ENCODE measurements at regions not wholly inside any gene's neighbourhood (a gene's known extent, or its start where the extent isn't known, plus 50 kb on each side); places are given as distances from the start of the nearest gene placed in this dataset.
"Not testable (repeated sequence)": the region's sequence is repeated elsewhere in the genome, so short reads cannot be mapped to it uniquely, and the experiment has no call there.

- DNase-seq (ENCODE audit: extremely low spot score, insufficient read length, low read depth) = not testable (repeated sequence)
Observed at GRCh38 chr4:9695994-9696393, 85.4 kb upstream of the DRD5 start.

DNA sequence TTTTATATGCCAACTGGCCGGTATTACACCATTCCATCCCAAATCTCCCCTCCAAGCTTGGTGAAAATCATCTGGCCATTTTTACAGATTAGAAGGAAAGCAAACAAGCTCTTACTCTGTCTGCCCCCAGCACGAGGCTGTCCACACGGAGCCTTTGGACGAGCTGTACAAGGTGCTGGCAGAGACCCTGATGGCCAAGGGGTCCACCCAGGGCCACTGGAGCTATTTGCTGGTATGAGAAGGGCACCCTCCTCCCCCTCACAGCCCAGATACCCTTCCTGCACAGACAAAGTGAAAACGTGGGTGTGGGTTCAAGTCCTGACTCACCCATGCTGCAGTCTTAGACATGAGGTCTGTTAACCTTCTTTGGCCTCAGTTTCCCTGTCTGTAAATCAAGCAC is 84.9 kb upstream of the DRD5 start:
- FAIRE-seq; DNase-seq (ENCODE audit: extremely low spot score, insufficient read length, low read depth): not testable (repeated sequence)

More at GRCh38 chr4:9695994-9696393, 85.4 kb upstream of the DRD5 start:
- FAIRE-seq = not testable (repeated sequence)

- not testable (repeated sequence) for FAIRE-seq; DNase-seq (ENCODE audit: extremely low spot score, insufficient read length, low read depth)
Observed at GRCh38 chr4:9702019-9702418, 79.4 kb upstream of the DRD5 start.

- FAIRE-seq; DNase-seq (ENCODE audit: extremely low spot score, insufficient read length, low read depth): not testable (repeated sequence)
Observed at GRCh38 chr4:9702696-9703095, 78.7 kb upstream of the DRD5 start.

DNA sequence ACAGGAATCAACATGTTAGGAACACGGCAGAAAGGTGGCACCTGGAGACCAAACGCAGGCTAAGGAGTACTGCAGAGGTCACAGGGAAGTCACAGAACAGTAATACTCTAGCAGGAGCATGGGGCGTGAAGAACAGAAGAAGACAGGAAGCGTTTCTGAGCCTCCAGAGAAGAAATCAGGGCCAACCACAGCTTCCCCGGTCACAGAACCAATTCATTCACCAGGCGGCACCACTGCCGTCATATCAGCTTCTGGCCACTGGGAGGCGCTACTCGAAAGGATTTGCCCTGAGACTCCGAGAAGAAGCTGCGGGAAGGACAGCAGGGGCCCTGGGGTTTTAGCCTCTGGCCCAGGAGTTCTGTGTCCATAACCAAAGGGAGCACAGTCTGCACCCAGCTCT is 78.0 kb upstream of the DRD5 start:
- peak; percentile 74 for FAIRE-seq
- DNase-seq (ENCODE audit: extremely low spot score, insufficient read length, low read depth) = peak; percentile 15

DNA sequence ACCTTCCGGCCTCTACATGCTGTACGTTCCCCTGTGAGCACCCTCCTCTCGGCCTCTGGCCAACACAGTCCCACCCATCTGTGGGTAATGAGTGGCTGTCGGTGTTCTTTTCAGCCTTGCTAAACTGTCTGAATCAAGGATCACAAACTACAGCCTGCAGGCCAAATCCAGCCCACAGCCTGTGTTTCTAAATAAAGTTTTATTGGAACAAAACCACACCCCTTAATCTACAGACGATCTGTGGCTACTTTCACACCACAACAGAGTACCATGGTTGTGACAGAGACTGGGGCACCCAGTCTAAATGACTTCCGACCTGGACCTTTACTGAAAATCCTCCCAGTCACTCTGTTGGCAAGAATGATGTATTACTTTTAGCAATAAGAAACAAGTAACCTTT is 77.3 kb upstream of the DRD5 start:
- not testable (repeated sequence) for FAIRE-seq; DNase-seq (ENCODE audit: extremely low spot score, insufficient read length, low read depth)

- no peak for DNase-seq (ENCODE audit: extremely low spot score, insufficient read length, low read depth)
- FAIRE-seq = no peak
Observed at GRCh38 chr4:9704551-9705332, 76.7 kb upstream of the DRD5 start.

- FAIRE-seq; DNase-seq (ENCODE audit: extremely low spot score, insufficient read length, low read depth): not testable (repeated sequence)
Observed at GRCh38 chr4:9707281-9707680, 74.2 kb upstream of the DRD5 start.

DNA sequence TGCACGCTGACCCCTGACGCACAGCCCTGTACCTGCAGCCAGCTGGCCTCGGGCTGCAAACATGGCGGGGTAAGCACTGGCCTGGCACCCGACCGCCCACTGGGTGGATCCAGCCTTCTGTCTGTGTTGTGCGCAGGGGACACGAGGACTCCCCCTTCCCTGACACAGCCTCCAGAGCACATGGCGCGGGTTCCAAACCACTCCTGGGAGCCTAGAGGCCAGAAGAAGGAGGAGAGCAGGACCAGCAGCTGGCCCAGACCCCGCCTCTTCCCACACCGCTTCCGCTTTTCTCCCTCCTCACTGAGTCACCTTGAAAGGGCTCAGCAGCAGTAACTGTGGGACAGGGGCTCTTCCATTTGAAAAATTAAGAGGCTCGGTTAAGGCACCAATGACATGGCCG is 73.5 kb upstream of the DRD5 start:
- not testable (repeated sequence) for DNase-seq (ENCODE audit: extremely low spot score, insufficient read length, low read depth); FAIRE-seq

- DNase-seq (ENCODE audit: extremely low spot score, insufficient read length, low read depth) = no peak
- no peak for FAIRE-seq
Observed at GRCh38 chr4:9709724-9710123, 71.7 kb upstream of the DRD5 start.

DNA sequence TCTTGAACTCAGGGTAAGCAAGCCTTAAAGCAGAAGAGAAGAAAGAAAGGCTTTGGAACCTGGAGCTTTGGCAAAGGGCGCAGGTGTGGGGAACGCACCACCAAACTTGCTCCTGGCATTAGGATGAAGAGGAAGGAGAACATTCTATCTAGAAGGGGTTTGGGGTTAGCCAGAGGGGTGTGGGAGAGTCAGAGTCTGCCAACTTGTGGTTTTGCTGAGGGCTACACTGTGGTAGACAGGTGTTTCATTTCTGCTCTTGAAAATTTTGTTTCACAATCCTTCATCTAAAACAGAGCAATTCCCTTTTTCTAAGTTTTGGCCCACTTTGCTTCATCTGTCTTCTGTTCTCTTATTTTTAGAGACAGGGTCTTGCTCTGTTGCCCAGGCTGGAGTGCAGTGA is 66.2 kb upstream of the DRD5 start:
- DNase-seq (ENCODE audit: extremely low spot score, insufficient read length, low read depth); FAIRE-seq: not testable (repeated sequence)

DNA sequence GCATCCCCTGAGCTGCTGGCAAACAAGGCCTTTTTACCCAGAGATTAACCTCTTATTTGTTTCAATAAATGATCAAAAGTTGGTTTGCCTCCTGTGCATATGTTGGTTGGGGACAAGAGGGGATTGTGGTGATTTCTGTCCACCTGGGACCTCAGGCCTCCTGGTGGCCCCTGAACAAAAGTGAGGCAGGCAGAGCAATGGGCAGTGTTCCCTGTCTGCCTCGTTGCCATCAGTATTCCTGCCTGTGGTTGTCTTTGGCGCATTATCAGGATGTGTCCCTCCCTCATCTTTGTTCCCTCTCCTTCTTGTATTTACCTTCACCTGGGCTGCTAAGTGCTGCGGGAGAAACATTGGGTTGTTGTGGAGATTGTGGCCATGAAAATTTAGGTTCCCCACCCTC is 65.3 kb upstream of the DRD5 start:
- FAIRE-seq = no peak
- DNase-seq (ENCODE audit: extremely low spot score, insufficient read length, low read depth) = no peak

DNA sequence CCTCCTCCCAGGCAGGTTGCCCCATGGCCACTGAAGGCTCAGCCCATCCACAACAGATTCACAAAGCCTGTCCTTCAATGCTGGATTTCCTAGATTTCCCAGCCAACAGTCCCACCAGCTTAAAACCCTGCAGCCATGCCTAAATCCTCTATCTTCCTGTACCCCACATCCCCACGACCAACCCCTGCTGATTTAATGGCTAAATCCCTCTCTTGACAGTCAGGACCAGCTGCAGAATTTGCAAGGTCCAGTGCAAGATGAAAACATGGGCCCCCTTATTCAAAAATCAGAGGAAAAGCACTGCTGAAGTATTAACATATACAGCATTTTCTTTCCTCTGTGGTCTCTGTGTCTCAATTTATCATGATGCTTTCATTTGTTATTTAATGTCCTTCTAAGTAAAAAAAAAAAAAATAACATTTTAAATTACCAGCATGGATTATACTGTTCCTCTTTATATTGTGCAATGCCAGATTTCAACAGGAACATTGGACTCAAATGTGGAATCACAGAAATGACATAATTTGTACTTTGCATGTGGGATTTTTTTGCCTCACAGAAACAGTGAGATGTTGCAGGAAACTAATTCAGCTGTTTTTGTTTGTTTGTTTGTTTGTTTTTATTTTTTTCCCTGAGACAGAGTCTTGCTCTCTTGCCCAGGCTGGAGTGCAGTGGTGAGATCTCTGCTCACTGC is 63.0 kb upstream of the DRD5 start:
- FAIRE-seq; DNase-seq (ENCODE audit: extremely low spot score, insufficient read length, low read depth): not testable (repeated sequence)

DNA sequence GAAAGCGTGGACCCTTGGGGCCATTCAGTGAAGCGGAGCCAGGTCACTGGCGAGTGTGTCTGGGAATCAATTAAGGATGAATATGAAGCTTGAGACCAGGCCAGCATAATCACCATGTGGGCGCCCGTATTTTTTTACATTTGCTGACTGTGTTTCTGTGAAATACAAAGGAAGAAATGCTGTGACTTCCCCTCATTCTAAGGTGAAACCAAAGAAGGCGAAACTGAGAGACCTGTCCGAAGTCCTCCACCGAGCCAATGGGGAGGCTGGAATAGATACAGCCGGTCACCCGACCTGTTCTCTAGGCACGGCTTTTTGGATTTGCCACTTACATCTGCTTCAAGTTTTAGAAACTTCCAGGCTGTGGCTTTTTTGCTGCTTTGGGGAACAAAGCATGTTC is 59.3 kb upstream of the DRD5 start:
- FAIRE-seq; DNase-seq (ENCODE audit: extremely low spot score, insufficient read length, low read depth): not testable (repeated sequence)

Data from GM18507 (cell line).